AG09319 (cell line): ENCODE measurements at regions not wholly inside any gene's neighbourhood (a gene's known extent, or its start where the extent isn't known, plus 50 kb on each side); places are given as distances from the start of the nearest gene placed in this dataset.

Source experiments
- DNase-seq: peaks from one replicate; pipeline ENCODE4 v3.0.0-alpha.2; 2010; ENCODE audit warnings: low read depth; ENCODE audit errors: extremely low read depth
- TF ChIP-seq, protein P1 (sequence below): IDR thresholded peaks from 2 replicates; pipeline ENCODE4 v1.5.1; 2011; ENCODE audit warnings: low read depth, mild to moderate bottlenecking, inconsistent platforms, low read length, moderate library complexity

DNA sequence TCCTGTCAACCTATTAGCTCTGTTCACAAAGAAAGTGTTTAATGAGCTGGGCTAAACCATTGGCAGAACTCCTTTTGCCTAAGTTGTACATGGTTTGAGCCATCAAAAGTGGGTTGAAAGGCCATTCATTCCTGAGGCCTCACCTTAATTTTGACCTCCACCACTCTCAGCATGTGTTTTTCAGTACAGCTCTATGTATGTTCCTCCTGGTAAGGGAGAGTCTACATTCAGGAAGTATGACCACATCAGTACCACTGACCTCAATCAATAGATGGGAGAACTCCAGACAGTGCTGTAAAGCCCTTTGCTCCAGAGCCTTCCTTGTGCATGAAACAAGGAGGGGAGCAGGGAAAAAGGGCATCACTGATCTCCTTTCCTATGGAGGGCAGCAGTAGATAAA lies 87.8 kb upstream of the CARD18 start:
- TF ChIP-seq, protein P1, sequence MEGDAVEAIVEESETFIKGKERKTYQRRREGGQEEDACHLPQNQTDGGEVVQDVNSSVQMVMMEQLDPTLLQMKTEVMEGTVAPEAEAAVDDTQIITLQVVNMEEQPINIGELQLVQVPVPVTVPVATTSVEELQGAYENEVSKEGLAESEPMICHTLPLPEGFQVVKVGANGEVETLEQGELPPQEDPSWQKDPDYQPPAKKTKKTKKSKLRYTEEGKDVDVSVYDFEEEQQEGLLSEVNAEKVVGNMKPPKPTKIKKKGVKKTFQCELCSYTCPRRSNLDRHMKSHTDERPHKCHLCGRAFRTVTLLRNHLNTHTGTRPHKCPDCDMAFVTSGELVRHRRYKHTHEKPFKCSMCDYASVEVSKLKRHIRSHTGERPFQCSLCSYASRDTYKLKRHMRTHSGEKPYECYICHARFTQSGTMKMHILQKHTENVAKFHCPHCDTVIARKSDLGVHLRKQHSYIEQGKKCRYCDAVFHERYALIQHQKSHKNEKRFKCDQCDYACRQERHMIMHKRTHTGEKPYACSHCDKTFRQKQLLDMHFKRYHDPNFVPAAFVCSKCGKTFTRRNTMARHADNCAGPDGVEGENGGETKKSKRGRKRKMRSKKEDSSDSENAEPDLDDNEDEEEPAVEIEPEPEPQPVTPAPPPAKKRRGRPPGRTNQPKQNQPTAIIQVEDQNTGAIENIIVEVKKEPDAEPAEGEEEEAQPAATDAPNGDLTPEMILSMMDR: no peak
- DNase-seq: no peak

DNA sequence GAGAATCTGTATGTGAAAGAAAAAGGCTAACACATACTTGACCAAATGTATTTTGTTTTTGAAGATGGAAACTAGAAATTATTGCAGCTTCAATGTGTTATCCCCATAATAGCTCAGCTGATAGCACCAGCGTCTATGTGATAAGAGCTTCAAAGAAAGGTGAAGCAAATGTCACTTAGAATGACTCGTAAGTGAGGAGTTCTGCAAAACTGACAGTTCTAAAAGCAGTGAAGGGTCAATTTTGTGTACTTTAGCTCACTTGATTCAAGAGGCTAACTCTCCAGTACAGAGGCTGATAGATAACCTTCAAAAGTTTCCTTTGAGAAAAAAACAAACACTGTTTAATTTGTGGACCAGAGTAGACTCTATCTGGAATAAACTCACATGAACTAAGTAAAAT lies 87.2 kb upstream of the CARD18 start:
- TF ChIP-seq, protein P1: no peak
- no peak for DNase-seq

DNA sequence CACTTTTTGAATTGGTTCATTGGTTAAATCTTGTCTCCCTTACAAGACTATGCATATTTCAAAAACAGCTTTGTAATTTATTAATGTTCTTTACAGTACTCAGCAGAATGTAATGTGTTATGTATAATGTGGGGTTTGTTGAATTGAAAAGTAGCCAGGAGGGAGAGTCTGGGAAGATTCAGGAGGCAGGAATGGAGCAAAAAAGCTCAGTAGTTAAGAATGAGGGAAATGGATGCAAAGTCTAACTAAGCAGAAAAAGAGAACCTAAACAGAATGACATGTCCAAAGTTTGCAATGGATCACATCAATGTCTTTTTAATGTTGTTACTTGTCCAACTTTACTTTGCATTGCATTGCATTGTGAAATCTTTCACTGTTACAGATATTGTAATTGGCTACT lies 86.5 kb upstream of the CARD18 start:
- TF ChIP-seq, protein P1: no peak
- DNase-seq: no peak

DNA sequence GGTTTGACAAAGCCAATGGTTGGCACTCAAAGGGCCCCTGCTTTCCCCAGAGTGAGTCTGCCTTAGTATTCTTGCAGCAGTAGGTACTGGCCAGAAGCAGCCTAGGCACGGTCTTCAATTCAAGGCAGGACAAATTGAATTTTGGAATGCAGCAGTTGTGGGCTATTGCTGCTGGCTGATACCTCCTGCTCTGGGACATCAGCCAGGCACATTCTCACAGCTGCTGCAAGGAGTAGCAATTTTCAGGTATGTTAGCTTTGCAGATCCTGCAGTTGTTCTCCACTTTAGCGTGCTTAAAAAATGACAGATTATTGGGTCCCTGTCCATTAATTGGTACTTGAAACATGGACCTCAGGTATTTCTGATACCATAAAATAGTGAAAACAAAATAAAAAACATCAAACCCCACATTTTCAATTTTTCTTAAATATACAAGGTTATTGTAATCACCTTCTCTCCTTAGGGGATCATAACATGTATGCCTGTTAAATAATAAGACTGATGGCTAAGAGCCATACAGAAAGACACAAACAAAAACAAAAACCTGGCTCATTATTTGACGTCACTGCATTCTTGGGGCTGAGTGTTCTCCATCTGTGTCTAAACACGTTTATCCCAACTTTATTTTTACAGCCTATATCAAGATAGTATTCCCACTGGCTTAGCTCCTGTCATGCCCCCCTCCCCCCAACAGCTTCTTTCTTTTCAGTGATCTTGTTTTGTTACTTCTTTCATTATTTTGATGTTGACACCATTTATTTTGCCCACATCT lies 85.1 kb upstream of the CARD18 start:
- no peak for DNase-seq
- TF ChIP-seq, protein P1: no peak

DNA sequence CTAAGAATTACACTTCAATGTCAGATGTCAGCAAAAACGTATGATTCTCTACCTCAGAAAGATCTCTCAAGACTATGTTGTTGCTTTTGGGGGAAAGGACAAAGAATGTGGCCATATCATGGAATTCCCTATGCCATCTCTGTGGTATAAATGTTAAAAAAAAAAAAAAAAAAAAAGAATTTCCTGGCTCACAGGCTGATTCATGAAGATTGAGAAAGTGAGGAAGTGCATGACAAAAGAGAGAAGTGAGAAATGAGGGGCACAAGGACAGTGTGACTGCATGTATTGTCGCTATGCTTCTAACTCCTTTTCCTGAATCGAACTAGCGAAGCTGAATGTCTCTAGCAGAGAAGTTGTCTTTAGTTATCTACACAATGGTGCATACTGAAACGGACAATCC lies 80.6 kb upstream of the CARD18 start:
- DNase-seq: no peak
- TF ChIP-seq, protein P1: no peak

DNA sequence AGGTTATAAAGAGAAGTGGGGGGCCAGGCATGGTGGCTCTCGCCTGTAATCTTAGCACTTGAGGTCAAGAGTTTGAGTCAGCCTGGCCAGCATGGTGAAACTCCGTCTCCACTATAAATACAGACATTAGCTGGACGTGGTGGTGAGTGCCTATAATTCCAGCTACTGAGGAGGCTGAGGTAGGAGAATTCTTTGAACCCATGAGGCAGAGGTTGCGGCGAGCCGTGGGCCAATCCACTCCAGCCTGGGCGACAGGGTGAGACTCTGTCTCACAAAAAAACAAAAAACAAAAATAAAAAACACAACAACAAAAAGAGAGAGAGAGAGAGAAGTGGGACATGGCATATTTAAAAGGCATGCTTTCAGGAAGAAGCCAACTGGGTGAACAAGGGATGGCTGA lies 80.1 kb upstream of the CARD18 start:
- TF ChIP-seq, protein P1: no peak
- no peak for DNase-seq

DNA sequence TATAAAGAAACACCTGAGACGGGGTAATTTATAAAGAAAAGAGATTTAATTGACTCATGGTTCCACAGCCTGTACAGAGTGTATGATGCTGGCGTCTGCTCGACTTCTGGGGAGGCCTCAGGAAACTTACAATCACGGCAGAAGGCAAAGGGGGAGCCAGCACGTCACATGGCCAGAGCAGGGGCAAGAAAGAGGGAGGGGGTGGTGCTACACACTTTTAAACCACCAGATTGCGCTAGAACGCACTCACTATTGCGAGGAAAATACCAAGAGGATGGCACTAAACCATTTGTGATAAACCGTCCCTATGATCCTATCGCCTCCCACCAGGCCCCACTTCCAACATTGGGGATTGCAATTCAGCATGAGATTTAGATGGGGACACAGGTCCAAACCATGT lies 79.7 kb upstream of the CARD18 start:
- DNase-seq: no peak
- TF ChIP-seq, protein P1: no peak
